ENCODE measurements at regions not wholly inside any gene's neighbourhood (a gene's known extent, or its start where the extent isn't known, plus 50 kb on each side); places are given as distances from the start of the nearest gene placed in this dataset.

GRCh38 chr6:48570656-48571055 is 459.7 kb upstream of the PTCHD4 start:
- no peaks in the 10 kb centered on the region for H3K4me1 ChIP-seq (ENCODE audit: control insufficient read depth in 4 of 4, insufficient read depth in 4 of 4, low read length in 3 of 4)
- WGBS = 80% methylated on average over 3 of the region's 3 CpGs
- TF ChIP-seq CTCF (IDR thresholded peaks at IDR 0.05; ENCODE audit: low read depth, low read length, missing input control) = no peak
- no peak for TF ChIP-seq ATF3 (IDR thresholded peaks at IDR 0.05)
- TF ChIP-seq GABPA (IDR thresholded peaks at IDR 0.05 in 1 of 2, conservative IDR thresholded peaks at IDR 0.05 in 1 of 2) = no peak

GRCh38 chr6:48568856-48569255 is 457.9 kb upstream of the PTCHD4 start:
- H3K27me3 ChIP-seq (ENCODE audit: control insufficient read depth in 4 of 4, insufficient read depth in 4 of 4, low read length in 3 of 4) = no peaks in the 10 kb centered on the region
- TF ChIP-seq RXRA (IDR thresholded peaks at IDR 0.05) (no peak), RAD21 (IDR thresholded peaks at IDR 0.05) (no peak), HNF4A (conservative IDR thresholded peaks at IDR 0.05) (no peak), FOXA1 (IDR thresholded peaks at IDR 0.05) (no peak), ZBTB33 (IDR thresholded peaks at IDR 0.05) (no peak), YY1 (IDR thresholded peaks at IDR 0.05) (no peak), FOXA2 (IDR thresholded peaks at IDR 0.05) (no peak), MAX (IDR thresholded peaks at IDR 0.05) (no peak), JUND (IDR thresholded peaks at IDR 0.05) (no peak), TAF1 (conservative IDR thresholded peaks at IDR 0.05) (no peak), EGR1 (IDR thresholded peaks at IDR 0.05; ENCODE audit: low read depth in 2 of 2) (no peak), HNF4G (IDR thresholded peaks at IDR 0.05) (no peak), GABPA (IDR thresholded peaks at IDR 0.05 in 1 of 2, conservative IDR thresholded peaks at IDR 0.05 in 1 of 2) (no peak), ATF3 (IDR thresholded peaks at IDR 0.05) (no peak), NR2F2 (IDR thresholded peaks at IDR 0.05) (no peak), CTCF (IDR thresholded peaks at IDR 0.05; ENCODE audit: low read depth, low read length, missing input control) (no peak)
- no peak overlapping the region for H3K27ac ChIP-seq (ENCODE audit: low read depth in 1 of 2, low read length in 2 of 2)
- no peak for DNase-seq (ENCODE audit: low spot score)
- H3K9me3 ChIP-seq (ENCODE audit: control insufficient read depth in 4 of 4, low read length in 3 of 4) = no peaks in the 10 kb centered on the region
- 44% methylated on average over 2 of the region's 2 CpGs for WGBS
- H3K4me3 ChIP-seq (ENCODE audit: low read depth in 1 of 3, low read length in 3 of 3) = no peak overlapping the region
- H3K36me3 ChIP-seq (ENCODE audit: control insufficient read depth in 4 of 4, insufficient read depth in 3 of 4, low read depth in 1 of 4, low read length in 3 of 4) = no peaks in the 10 kb centered on the region
- no peak overlapping the region for H3K9ac ChIP-seq (ENCODE audit: low read depth in 1 of 2, low read length in 2 of 2)
- no peaks in the 10 kb centered on the region for H3K4me1 ChIP-seq (ENCODE audit: control insufficient read depth in 4 of 4, insufficient read depth in 4 of 4, low read length in 3 of 4)

More at GRCh38 chr6:48570656-48571055, 459.7 kb upstream of the PTCHD4 start:
- H3K9ac ChIP-seq (ENCODE audit: low read depth in 1 of 2, low read length in 2 of 2) = no peak overlapping the region
- no peaks in the 10 kb centered on the region for H3K36me3 ChIP-seq (ENCODE audit: control insufficient read depth in 4 of 4, insufficient read depth in 3 of 4, low read depth in 1 of 4, low read length in 3 of 4)
- H3K9me3 ChIP-seq (ENCODE audit: control insufficient read depth in 4 of 4, low read length in 3 of 4) = no peaks in the 10 kb centered on the region
- H3K27ac ChIP-seq (ENCODE audit: low read depth in 1 of 2, low read length in 2 of 2) = no peak overlapping the region
- DNase-seq (ENCODE audit: low spot score) = no peak
- H3K27me3 ChIP-seq (ENCODE audit: control insufficient read depth in 4 of 4, insufficient read depth in 4 of 4, low read length in 3 of 4) = no peaks in the 10 kb centered on the region
- no peak overlapping the region for H3K4me3 ChIP-seq (ENCODE audit: low read depth in 1 of 3, low read length in 3 of 3)

All from liver (tissue), 8 donors.